SH-SY5Y (cell line): ENCODE measurements at regions not wholly inside any gene's neighbourhood (a gene's known extent, or its start where the extent isn't known, plus 50 kb on each side); places are given as distances from the start of the nearest gene placed in this dataset.

Experiments used
- GATA2 ChIP-seq: IDR thresholded peaks from 2 replicates; pipeline ENCODE4 v1.6.1; 2011; ENCODE audit warnings: mild to moderate bottlenecking, low read depth, low read length
- GATA3 ChIP-seq: IDR thresholded peaks from 2 replicates; pipeline ENCODE4 v1.6.1; 2011; ENCODE audit warnings: low read depth, mild to moderate bottlenecking, low read length, moderate library complexity

GRCh38 chr13:71935166-71935840, 68.3 kb upstream of the DACH1 start:
- no peak for TF ChIP-seq GATA2
- no peak for TF ChIP-seq GATA3
